H1 (cell line): ENCODE measurements at regions not wholly inside any gene's neighbourhood (a gene's known extent, or its start where the extent isn't known, plus 50 kb on each side); places are given as distances from the start of the nearest gene placed in this dataset.

Experiments used
- CTCF ChIA-PET: fragments of 300-600 bp; sonication (Branson Sonifier 250); formaldehyde crosslinking; loops from one replicate; lab custom pipeline; 2021; ENCODE audit not compliant: partially characterized antibody; lab: Charles Lee
- POLR2A ChIA-PET: fragments of 300-600 bp; sonication (Branson Sonifier 250); formaldehyde crosslinking; loops from one replicate; lab custom pipeline; 2021; ENCODE audit warnings: inconsistent platforms; ENCODE audit not compliant: partially characterized antibody; lab: Charles Lee
- DNase-seq, 2 experiments: peaks; one replicate each; pipeline versions ENCODE4 v3.0.0 to v3.0.0-alpha.2; 2010 to 2022; ENCODE audit warnings: low spot score in 2 of 2, low read depth in 1 of 2, mixed read lengths in 1 of 2
- FAIRE-seq: peaks from 2 replicates; lab custom pipeline; 2011; peaks lifted over from hg19 to GRCh38; lab: Jason Lieb, UNC
- H2AFZ ChIP-seq: 2 replicates; pipeline ENCODE4 v1.8.1; 2012; ENCODE audit warnings: low read length, inconsistent platforms
- H2AK5ac ChIP-seq: 2 replicates; pipeline ENCODE4 v1.6.1; 2013; ENCODE audit warnings: low read depth, low read length
- H2BK120ac ChIP-seq: replicated peaks from 2 replicates; pipeline ENCODE3; 2013; ENCODE audit warnings: low read depth, low read length, inconsistent platforms
- H2BK12ac ChIP-seq: 2 replicates; pipeline ENCODE4 v1.6.1; 2013; ENCODE audit warnings: low read depth, low read length
- H2BK15ac ChIP-seq: 2 replicates; pipeline ENCODE4 v1.6.1; 2013; ENCODE audit warnings: low read length
- H2BK20ac ChIP-seq: 2 replicates; pipeline ENCODE4 v1.6.1; 2013; ENCODE audit warnings: low read length
- H2BK5ac ChIP-seq: 2 replicates; pipeline ENCODE4 v1.6.1; 2013; ENCODE audit warnings: low read depth, low read length
- H3K14ac ChIP-seq: 2 replicates; pipeline ENCODE4 v1.6.1; 2013; ENCODE audit warnings: inconsistent platforms; ENCODE audit not compliant: insufficient read length
- H3K18ac ChIP-seq: 2 replicates; pipeline ENCODE4 v1.6.1; 2013; ENCODE audit warnings: low read length; ENCODE audit errors: extremely low read depth
- H3K23ac ChIP-seq: 2 replicates; pipeline ENCODE4 v1.6.1; 2013; ENCODE audit warnings: inconsistent platforms; ENCODE audit not compliant: insufficient read length
- H3K23me2 ChIP-seq: 2 replicates; pipeline ENCODE4 v1.6.1; 2013; ENCODE audit warnings: low read depth, low read length
- H3K27ac ChIP-seq: 2 replicates; pipeline ENCODE4 v1.6.1; 2011; ENCODE audit warnings: low read depth, low read length, inconsistent platforms
- H3K27me3 ChIP-seq, 4 experiments: replicated peaks in 1 of 4; 1 replicate in 1 of 4; 2 replicates in 3 of 4; pipeline versions ENCODE4 v1.6.1 to v1.8.1; 2011 to 2013; ENCODE audit warnings: low read length in 3 of 4, mild to moderate bottlenecking in 3 of 4, inconsistent platforms in 2 of 4, mixed read lengths in 2 of 4, moderate library complexity in 1 of 4; ENCODE audit not compliant: control insufficient read depth in 3 of 4, insufficient read depth in 3 of 4; ENCODE audit errors: extremely low read depth in 1 of 4
- H3K36me3 ChIP-seq, 4 experiments: 2 replicates each; pipeline versions ENCODE4 v1.6.1 to v1.8.1; 2011 to 2013; ENCODE audit warnings: mild to moderate bottlenecking in 4 of 4, low read length in 3 of 4, moderate library complexity in 2 of 4, control low read depth in 1 of 4, inconsistent platforms in 1 of 4; ENCODE audit not compliant: insufficient read depth in 4 of 4, control insufficient read depth in 2 of 4
- H3K4ac ChIP-seq: replicated peaks from 2 replicates; pipeline ENCODE3; 2013; ENCODE audit warnings: low read length, low read depth, mixed read lengths, inconsistent platforms; ENCODE audit not compliant: insufficient read length
- H3K4me1 ChIP-seq, 4 experiments: replicated peaks in 1 of 4; 1 replicate in 1 of 4; 2 replicates in 3 of 4; pipeline versions ENCODE4 v1.6.1 to v1.8.1; 2011 to 2013; ENCODE audit warnings: low read length in 3 of 4, inconsistent platforms in 2 of 4, mixed read lengths in 1 of 4; ENCODE audit not compliant: insufficient read depth in 4 of 4, control insufficient read depth in 3 of 4
- H3K4me2 ChIP-seq, 2 experiments: 2 replicates each; pipeline versions ENCODE4 v1.6.1 to v1.8.1; 2011 to 2013; ENCODE audit warnings: low read depth in 2 of 2, low read length in 2 of 2, control low read depth in 1 of 2, inconsistent platforms in 1 of 2, mild to moderate bottlenecking in 1 of 2; ENCODE audit not compliant: insufficient read depth in 1 of 2
- H3K4me3 ChIP-seq, 4 experiments: fragments of 200-600, 300-600 bp in 1 of 4; sonication (generic), shearing (Covaris generic), sonication (Bioruptor Twin) in 1 of 4; 2 replicates each; pipeline versions ENCODE4 v1.5.1 to v1.8.1; 2011 to 2016; ENCODE audit warnings: low read length in 4 of 4, low read depth in 3 of 4, control low read depth in 2 of 4, inconsistent platforms in 2 of 4, mild to moderate bottlenecking in 2 of 4, mixed read lengths in 1 of 4, moderate library complexity in 1 of 4; ENCODE audit not compliant: insufficient read depth in 2 of 4; ENCODE audit errors: extremely low read depth in 1 of 4
- H3K56ac ChIP-seq: replicated peaks from 2 replicates; pipeline ENCODE3; 2013; ENCODE audit warnings: low read depth, mild to moderate bottlenecking, mixed read lengths, low read length, inconsistent platforms; ENCODE audit not compliant: insufficient read length
- H3K79me1 ChIP-seq: 2 replicates; pipeline ENCODE4 v1.6.1; 2013; ENCODE audit warnings: low read depth, low read length, control low read depth
- H3K79me2 ChIP-seq, 2 experiments: 2 replicates each; pipeline versions ENCODE4 v1.6.1 to v1.8.1; 2012 to 2013; ENCODE audit warnings: low read length in 2 of 2, mild to moderate bottlenecking in 2 of 2, inconsistent platforms in 1 of 2; ENCODE audit not compliant: insufficient read depth in 2 of 2, control insufficient read depth in 1 of 2
- H3K9ac ChIP-seq, 4 experiments: replicated peaks in 1 of 4; 1 replicate in 1 of 4; 2 replicates in 3 of 4; pipeline versions ENCODE4 v1.6.1 to v1.8.1; 2011 to 2013; ENCODE audit warnings: low read depth in 3 of 4, low read length in 3 of 4, control low read depth in 2 of 4, mild to moderate bottlenecking in 2 of 4, moderate library complexity in 2 of 4, inconsistent platforms in 1 of 4; ENCODE audit errors: extremely low read depth in 1 of 4
- H3K9me3 ChIP-seq, 2 experiments: 2 replicates each; pipeline versions ENCODE4 v1.6.1 to v1.8.1; 2012 to 2013; ENCODE audit warnings: mild to moderate bottlenecking in 2 of 2, moderate library complexity in 2 of 2, control low read depth in 1 of 2, inconsistent platforms in 1 of 2, low read depth in 1 of 2, low read length in 1 of 2, mixed read lengths in 1 of 2; ENCODE audit not compliant: insufficient read depth in 2 of 2
- H4K20me1 ChIP-seq, 2 experiments: replicated peaks in 1 of 2; 2 replicates each; pipeline versions ENCODE3 to v1.8.1; 2011 to 2013; ENCODE audit warnings: inconsistent platforms in 2 of 2, low read length in 2 of 2, mild to moderate bottlenecking in 1 of 2; ENCODE audit not compliant: insufficient read depth in 2 of 2, control insufficient read depth in 1 of 2
- H4K5ac ChIP-seq: 2 replicates; pipeline ENCODE4 v1.6.1; 2013; ENCODE audit warnings: low read length, low read depth, mixed read lengths, inconsistent platforms; ENCODE audit not compliant: insufficient read length
- H4K8ac ChIP-seq: 2 replicates; pipeline ENCODE4 v1.8.0; 2013; ENCODE audit warnings: mild to moderate bottlenecking, moderate library complexity, low read length, inconsistent platforms; ENCODE audit not compliant: insufficient read depth; ENCODE audit errors: extremely low read depth
- H4K91ac ChIP-seq: replicated peaks from 2 replicates; pipeline ENCODE3; 2013; ENCODE audit warnings: low read length, mixed read lengths, inconsistent platforms; ENCODE audit not compliant: insufficient read length
- EGR1 ChIP-seq: IDR thresholded peaks from 2 replicates; pipeline ENCODE4 v1.6.1; 2011; ENCODE audit warnings: low read depth, low read length, borderline replicate concordance
- JUN ChIP-seq: IDR thresholded peaks from 2 replicates; pipeline ENCODE4 v1.6.1; 2011; ENCODE audit warnings: low read depth, mild to moderate bottlenecking, improper control_type of control experiment, low read length
- SIX5 ChIP-seq: IDR thresholded peaks from 2 replicates; pipeline ENCODE4 v1.6.1; 2011; ENCODE audit warnings: mild to moderate bottlenecking, low read depth, low read length
- TEAD4 ChIP-seq: IDR thresholded peaks from 2 replicates; pipeline ENCODE4 v1.6.1; 2012; ENCODE audit warnings: low read depth, low read length, inconsistent platforms, mixed read lengths
- WGBS, 2 experiments: shearing (Covaris generic) in 1 of 2; methylation state at CpG; one replicate each; pipeline versions ENCODE4 v1.1.6 to v1.1.7; 2013 to 2015; ENCODE audit warnings: low lambda C conversion rate in 2 of 2, mixed read lengths in 2 of 2, inconsistent platforms in 1 of 2, low coverage in 1 of 2, missing lambda C conversion rate in 1 of 2; ENCODE audit not compliant: insufficient replicate concordance in 2 of 2, insufficient coverage in 1 of 2, insufficient read length in 1 of 2; ENCODE audit errors: extremely low coverage in 1 of 2, missing lambda C conversion rate in 1 of 2; 5-methylcytosine and 5-hydroxymethylcytosine counted together

GRCh38 chr10:6741541-6741941, 161.5 kb upstream of the PRKCQ start:
- Histone ChIP-seq H4K5ac (no peak overlapping the region), H3K9me3 (no peaks in the 10 kb centered on the region), H3K79me1 (no peaks in the 10 kb centered on the region), H3K23ac (no peak overlapping the region), H3K18ac (no peak overlapping the region), H2BK120ac (no peak overlapping the region), H4K91ac (no peak overlapping the region), H3K79me2 (no peaks in the 10 kb centered on the region), H2BK12ac (no peak overlapping the region), H3K4me3 (no peak overlapping the region), H2AK5ac (no peak overlapping the region), H3K14ac (no peak overlapping the region), H3K56ac (no peak overlapping the region), H3K23me2 (no peaks in the 10 kb centered on the region; the same call in 1 of the 2 replicates), H3K4me1 (peaks cover 4 to 17% (median 13%) of the 10 kb centered on the region in 4 experiments), H3K36me3 (no peaks in the 10 kb centered on the region), H2BK20ac (no peak overlapping the region), H2BK15ac (no peak overlapping the region), H3K9ac (no peak overlapping the region), H3K27ac (no peak overlapping the region), H3K4me2 (no peak overlapping the region), H4K8ac (no peak overlapping the region), H3K27me3 (no peaks in the 10 kb centered on the region), H2AFZ (no peak overlapping the region), H4K20me1 (no peaks in the 10 kb centered on the region), H3K4ac (no peak overlapping the region), H2BK5ac (no peak overlapping the region)
- FAIRE-seq (no peak), DNase-seq (no peak)
- TF ChIP-seq TEAD4 (no peak), EGR1 (no peak), SIX5 (no peak), JUN (no peak)
- 93% methylated on average over 3 of the region's 3 CpGs; no CpG with 5 or more reads in 1 of the 2 experiments for WGBS, 2 experiments
- ChIA-PET CTCF (no interaction called here), POLR2A (no interaction called here)
